ENCODE measurements at regions not wholly inside any gene's neighbourhood (a gene's known extent, or its start where the extent isn't known, plus 50 kb on each side); places are given as distances from the start of the nearest gene placed in this dataset.

DNA sequence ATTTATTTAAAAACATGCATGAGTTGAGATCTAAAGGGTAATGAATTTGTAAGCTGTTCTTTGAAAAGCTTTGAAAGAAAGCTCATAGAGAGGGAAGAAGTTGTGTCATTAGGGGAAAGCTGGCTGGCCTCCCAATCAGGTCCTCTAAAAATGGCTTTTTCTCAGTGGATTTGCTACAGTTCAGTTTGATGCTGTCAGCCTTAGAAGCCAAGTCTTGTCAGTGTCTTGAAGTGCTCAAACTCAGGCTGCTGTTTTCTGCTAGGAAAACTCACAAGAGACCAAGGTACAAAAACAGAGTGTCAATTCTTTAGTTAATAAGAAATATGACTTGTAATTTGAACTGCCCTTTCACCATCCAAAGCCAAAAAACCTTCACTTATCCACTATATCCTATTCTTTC is 243.8 kb downstream of the OTOL1 start:
- H3K4me1 ChIP-seq (ENCODE audit: control insufficient read depth in 1 of 2, insufficient read depth in 2 of 2, low read depth in 1 of 2, low read length in 1 of 2): no peaks in the 10 kb centered on the region; a peak in 1 of 4 replicates
- H3K27me3 ChIP-seq (ENCODE audit: insufficient read depth): no peaks in the 10 kb centered on the region
- H3K4me2 ChIP-seq: no peak overlapping the region
- H3K9me2 ChIP-seq: no peaks in the 10 kb centered on the region
- H3F3A ChIP-seq (replicated peaks; ENCODE audit: insufficient read depth): no peaks in the 10 kb centered on the region
- DNase-seq: no peak
- no peak overlapping the region for H2AFZ ChIP-seq (ENCODE audit: low read depth)
- TF ChIP-seq POLR2AphosphoS5 (IDR thresholded peaks at IDR 0.05; ENCODE audit: low read depth, low read length): no peak
- no peak for TF ChIP-seq ELF1 (IDR thresholded peaks at IDR 0.05)
- no peak for TF ChIP-seq CHD2 (IDR thresholded peaks at IDR 0.05; ENCODE audit: low read length, partially characterized antibody)
- TF ChIP-seq, protein P1, sequence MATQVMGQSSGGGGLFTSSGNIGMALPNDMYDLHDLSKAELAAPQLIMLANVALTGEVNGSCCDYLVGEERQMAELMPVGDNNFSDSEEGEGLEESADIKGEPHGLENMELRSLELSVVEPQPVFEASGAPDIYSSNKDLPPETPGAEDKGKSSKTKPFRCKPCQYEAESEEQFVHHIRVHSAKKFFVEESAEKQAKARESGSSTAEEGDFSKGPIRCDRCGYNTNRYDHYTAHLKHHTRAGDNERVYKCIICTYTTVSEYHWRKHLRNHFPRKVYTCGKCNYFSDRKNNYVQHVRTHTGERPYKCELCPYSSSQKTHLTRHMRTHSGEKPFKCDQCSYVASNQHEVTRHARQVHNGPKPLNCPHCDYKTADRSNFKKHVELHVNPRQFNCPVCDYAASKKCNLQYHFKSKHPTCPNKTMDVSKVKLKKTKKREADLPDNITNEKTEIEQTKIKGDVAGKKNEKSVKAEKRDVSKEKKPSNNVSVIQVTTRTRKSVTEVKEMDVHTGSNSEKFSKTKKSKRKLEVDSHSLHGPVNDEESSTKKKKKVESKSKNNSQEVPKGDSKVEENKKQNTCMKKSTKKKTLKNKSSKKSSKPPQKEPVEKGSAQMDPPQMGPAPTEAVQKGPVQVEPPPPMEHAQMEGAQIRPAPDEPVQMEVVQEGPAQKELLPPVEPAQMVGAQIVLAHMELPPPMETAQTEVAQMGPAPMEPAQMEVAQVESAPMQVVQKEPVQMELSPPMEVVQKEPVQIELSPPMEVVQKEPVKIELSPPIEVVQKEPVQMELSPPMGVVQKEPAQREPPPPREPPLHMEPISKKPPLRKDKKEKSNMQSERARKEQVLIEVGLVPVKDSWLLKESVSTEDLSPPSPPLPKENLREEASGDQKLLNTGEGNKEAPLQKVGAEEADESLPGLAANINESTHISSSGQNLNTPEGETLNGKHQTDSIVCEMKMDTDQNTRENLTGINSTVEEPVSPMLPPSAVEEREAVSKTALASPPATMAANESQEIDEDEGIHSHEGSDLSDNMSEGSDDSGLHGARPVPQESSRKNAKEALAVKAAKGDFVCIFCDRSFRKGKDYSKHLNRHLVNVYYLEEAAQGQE (IDR thresholded peaks at IDR 0.05; ENCODE audit: low read depth, low read length): no peak
- TF ChIP-seq, protein P2, sequence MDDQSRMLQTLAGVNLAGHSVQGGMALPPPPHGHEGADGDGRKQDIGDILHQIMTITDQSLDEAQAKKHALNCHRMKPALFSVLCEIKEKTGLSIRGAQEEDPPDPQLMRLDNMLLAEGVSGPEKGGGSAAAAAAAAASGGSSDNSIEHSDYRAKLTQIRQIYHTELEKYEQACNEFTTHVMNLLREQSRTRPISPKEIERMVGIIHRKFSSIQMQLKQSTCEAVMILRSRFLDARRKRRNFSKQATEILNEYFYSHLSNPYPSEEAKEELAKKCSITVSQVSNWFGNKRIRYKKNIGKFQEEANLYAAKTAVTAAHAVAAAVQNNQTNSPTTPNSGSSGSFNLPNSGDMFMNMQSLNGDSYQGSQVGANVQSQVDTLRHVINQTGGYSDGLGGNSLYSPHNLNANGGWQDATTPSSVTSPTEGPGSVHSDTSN (IDR thresholded peaks at IDR 0.05): no peak
- no peak for TF ChIP-seq FOXJ3 (CRISPR knock-in tag; IDR thresholded peaks at IDR 0.05)
- no peak for TF ChIP-seq RXRA (IDR thresholded peaks at IDR 0.05; ENCODE audit: borderline replicate concordance, low read depth)
- no peak for TF ChIP-seq EP300 (IDR thresholded peaks at IDR 0.05; ENCODE audit: borderline replicate concordance in 1 of 2, low read depth in 1 of 2, low read length in 1 of 2)
- TF ChIP-seq RFX5 (IDR thresholded peaks at IDR 0.05; ENCODE audit: low read length): no peak
- H3K27ac ChIP-seq (ENCODE audit: low read depth in 2 of 2, low read length in 1 of 2): no peak overlapping the region
- CTCF ChIA-PET: interaction anchor here (1.3 kb wide), 1 partner anchor 26 kb away, joined by 3 read pairs; no protein-coding TSS in a partner anchor
- POLR2A ChIA-PET: no interaction called here
- H3K4me3 ChIP-seq (ENCODE audit: low read depth in 2 of 2, low read length in 1 of 2): no peak overlapping the region
- H3K9me3 ChIP-seq: no peaks in the 10 kb centered on the region
- no peaks in the 10 kb centered on the region for H3K36me3 ChIP-seq (replicated peaks in 1 of 2; ENCODE audit: control insufficient read depth in 1 of 2, insufficient read depth in 2 of 2, low read length in 1 of 2)
- H4K20me1 ChIP-seq (ENCODE audit: insufficient read depth): no peaks in the 10 kb centered on the region
- no peaks in the 10 kb centered on the region for H3K79me2 ChIP-seq (ENCODE audit: insufficient read depth)
- no peak overlapping the region for H3K9ac ChIP-seq

DNA sequence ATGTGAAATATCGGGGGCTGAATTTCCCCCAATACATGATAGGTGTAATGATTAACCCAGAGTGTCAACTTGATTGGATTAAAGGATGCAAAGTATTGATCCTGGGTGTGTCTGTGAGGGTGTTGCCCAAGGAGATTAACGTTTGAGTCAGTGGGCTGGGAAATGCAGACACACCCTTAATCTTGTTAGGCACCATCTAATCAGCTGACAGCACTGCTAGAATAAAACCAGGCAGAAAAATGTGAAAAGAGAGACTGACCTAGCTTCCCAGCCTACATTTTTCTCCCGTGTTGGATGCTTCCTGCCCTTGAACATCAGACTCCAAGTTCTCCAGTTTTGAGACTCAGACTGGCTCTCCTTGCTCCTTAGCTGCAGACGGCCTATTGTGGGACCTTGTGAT is 247.8 kb downstream of the OTOL1 start:
- Histone ChIP-seq H3K4me1 (ENCODE audit: control insufficient read depth in 1 of 2, insufficient read depth in 2 of 2, low read depth in 1 of 2, low read length in 1 of 2) (no peaks in the 10 kb centered on the region; a peak in 2 of 4 replicates), H3K4me2 (no peak overlapping the region), H3K9ac (no peak overlapping the region), H3K27ac (ENCODE audit: low read depth in 2 of 2, low read length in 1 of 2) (no peak overlapping the region), H3K9me3 (no peaks in the 10 kb centered on the region), H2AFZ (ENCODE audit: low read depth) (no peak overlapping the region), H3K4me3 (ENCODE audit: low read depth in 2 of 2, low read length in 1 of 2) (no peak overlapping the region), H3F3A (replicated peaks; ENCODE audit: insufficient read depth) (no peaks in the 10 kb centered on the region), H3K79me2 (ENCODE audit: insufficient read depth) (no peaks in the 10 kb centered on the region), H3K9me2 (no peaks in the 10 kb centered on the region), H4K20me1 (ENCODE audit: insufficient read depth) (no peaks in the 10 kb centered on the region), H3K27me3 (ENCODE audit: insufficient read depth) (no peaks in the 10 kb centered on the region), H3K36me3 (replicated peaks in 1 of 2; ENCODE audit: control insufficient read depth in 1 of 2, insufficient read depth in 2 of 2, low read length in 1 of 2) (no peaks in the 10 kb centered on the region)
- DNase-seq: no peak
- ChIA-PET POLR2A (no interaction called here), CTCF (no interaction called here)
- 31% methylated on average over 4 of the region's 4 CpGs for WGBS (ENCODE audit: low lambda C conversion rate)
- no peak for TF ChIP-seq SMC3 (IDR thresholded peaks at IDR 0.05; ENCODE audit: low read depth, low read length)
- no peak for TF ChIP-seq JUND (IDR thresholded peaks at IDR 0.05)
- no peak for TF ChIP-seq TCF12 (IDR thresholded peaks at IDR 0.05)
- TF ChIP-seq, protein P1 (IDR thresholded peaks at IDR 0.05; ENCODE audit: low read depth, low read length): no peak
- no peak for TF ChIP-seq CHD2 (IDR thresholded peaks at IDR 0.05; ENCODE audit: low read length, partially characterized antibody)
- no peak for TF ChIP-seq ELF1 (IDR thresholded peaks at IDR 0.05)
- TF ChIP-seq RAD21 (IDR thresholded peaks at IDR 0.05; ENCODE audit: low read length): no peak
- TF ChIP-seq RFX5 (IDR thresholded peaks at IDR 0.05; ENCODE audit: low read length): no peak
- TF ChIP-seq NRF1 (IDR thresholded peaks at IDR 0.05; ENCODE audit: low read depth, low read length): no peak
- TF ChIP-seq RCOR1 (IDR thresholded peaks at IDR 0.05; ENCODE audit: low read length): no peak
- no peak for TF ChIP-seq FOXM1 (IDR thresholded peaks at IDR 0.05; ENCODE audit: low read depth)
